ENCODE measurements at regions not wholly inside any gene's neighbourhood (a gene's known extent, or its start where the extent isn't known, plus 50 kb on each side); places are given as distances from the start of the nearest gene placed in this dataset.

GRCh38 chr9:81150016-81150625 is 539.2 kb downstream of the TLE1 start:
- no peak for TF ChIP-seq CTCF (IDR thresholded peaks at IDR 0.05; ENCODE audit: low read depth, low read length, missing control alignments)
- no peak overlapping the region for H3K4me3 ChIP-seq (ENCODE audit: low read depth, low read length)
- no peak for DNase-seq (ENCODE audit: low read depth)

- H3K4me3 ChIP-seq (ENCODE audit: low read depth, low read length): no peak overlapping the region
- no peak for DNase-seq (ENCODE audit: low read depth)
- TF ChIP-seq CTCF (IDR thresholded peaks at IDR 0.05; ENCODE audit: low read depth, low read length, missing control alignments): no peak
These were observed 542.5 kb downstream of the TLE1 start for GRCh38 chr9:81146684-81147337.

GRCh38 chr9:81146241-81146640 is 543.1 kb downstream of the TLE1 start:
- no peak overlapping the region for H3K4me3 ChIP-seq (ENCODE audit: low read depth, low read length)
- DNase-seq (ENCODE audit: low read depth): no peak
- no peak for TF ChIP-seq CTCF (IDR thresholded peaks at IDR 0.05; ENCODE audit: low read depth, low read length, missing control alignments)

GRCh38 chr9:81145331-81145963 is 543.9 kb downstream of the TLE1 start:
- DNase-seq (ENCODE audit: low read depth): no peak
- no peak overlapping the region for H3K4me3 ChIP-seq (ENCODE audit: low read depth, low read length)
- TF ChIP-seq CTCF (IDR thresholded peaks at IDR 0.05; ENCODE audit: low read depth, low read length, missing control alignments): no peak

GRCh38 chr9:81141961-81142360 is 547.4 kb downstream of the TLE1 start:
- no peak overlapping the region for H3K4me3 ChIP-seq (ENCODE audit: low read depth, low read length)
- no peak for DNase-seq (ENCODE audit: low read depth)
- no peak for TF ChIP-seq CTCF (IDR thresholded peaks at IDR 0.05; ENCODE audit: low read depth, low read length, missing control alignments)

- TF ChIP-seq CTCF (IDR thresholded peaks at IDR 0.05; ENCODE audit: low read depth, low read length, missing control alignments): no peak
- no peak for DNase-seq (ENCODE audit: low read depth)
- H3K4me3 ChIP-seq (ENCODE audit: low read depth, low read length): no peak overlapping the region
These were observed 551.3 kb downstream of the TLE1 start for GRCh38 chr9:81137976-81138568.
